ENCODE measurements at regions not wholly inside any gene's neighbourhood (a gene's known extent, or its start where the extent isn't known, plus 50 kb on each side); places are given as distances from the start of the nearest gene placed in this dataset.

DNA sequence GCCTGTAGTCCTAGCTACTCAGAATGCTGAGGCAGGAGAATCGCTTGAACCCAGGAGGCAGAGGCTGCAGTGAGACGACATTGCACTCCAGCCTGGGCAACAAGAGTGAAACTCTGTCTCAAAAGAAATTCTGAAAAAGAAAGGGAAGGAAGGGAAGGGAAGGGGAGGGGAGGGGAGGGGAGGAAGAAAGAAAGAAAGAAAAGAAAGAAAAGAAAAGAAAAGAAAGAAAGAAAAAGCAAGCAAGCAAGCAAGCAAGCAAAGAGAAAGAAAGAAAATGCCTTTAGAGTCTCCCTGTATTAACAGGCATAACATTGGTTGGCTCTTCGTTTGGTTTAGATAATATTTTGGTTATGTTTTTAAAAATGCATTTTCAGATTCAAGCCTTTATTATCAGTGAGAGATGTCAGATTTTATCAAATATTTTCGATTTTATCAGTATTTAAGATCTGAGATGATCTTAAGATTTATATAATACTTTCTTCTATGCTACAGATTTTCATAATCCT, 281.1 kb downstream of the NPIPA8 start:
- no peak for DNase-seq (ENCODE audit: low spot score)

- no peak for DNase-seq (ENCODE audit: low spot score)
Measured at GRCh38 chr16:18050777-18051176, 285.8 kb downstream of the NPIPA8 start.

DNA sequence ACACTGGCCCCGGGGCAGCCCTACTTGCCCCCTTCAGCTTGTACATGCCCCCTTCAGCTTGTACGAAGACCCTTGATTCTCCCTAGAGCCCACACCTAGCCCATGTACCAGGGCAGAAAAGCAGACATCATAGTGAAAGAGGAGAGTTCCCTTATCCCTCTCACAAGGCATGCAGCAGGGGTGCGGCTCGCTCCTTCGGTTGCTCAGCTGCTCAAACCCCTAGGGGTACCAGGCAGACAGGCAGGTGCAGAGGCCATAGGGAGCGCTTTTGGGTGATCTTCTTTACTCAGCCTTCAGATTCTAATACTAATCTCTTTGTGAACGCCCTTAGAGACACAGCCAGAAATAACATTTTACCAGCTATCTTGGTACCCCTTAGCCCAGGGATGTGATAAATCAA, 286.3 kb downstream of the NPIPA8 start:
- no peak for DNase-seq (ENCODE audit: low spot score)

- no peak for DNase-seq (ENCODE audit: low spot score)
Measured at GRCh38 chr16:18049547-18050133, 286.9 kb downstream of the NPIPA8 start.

DNA sequence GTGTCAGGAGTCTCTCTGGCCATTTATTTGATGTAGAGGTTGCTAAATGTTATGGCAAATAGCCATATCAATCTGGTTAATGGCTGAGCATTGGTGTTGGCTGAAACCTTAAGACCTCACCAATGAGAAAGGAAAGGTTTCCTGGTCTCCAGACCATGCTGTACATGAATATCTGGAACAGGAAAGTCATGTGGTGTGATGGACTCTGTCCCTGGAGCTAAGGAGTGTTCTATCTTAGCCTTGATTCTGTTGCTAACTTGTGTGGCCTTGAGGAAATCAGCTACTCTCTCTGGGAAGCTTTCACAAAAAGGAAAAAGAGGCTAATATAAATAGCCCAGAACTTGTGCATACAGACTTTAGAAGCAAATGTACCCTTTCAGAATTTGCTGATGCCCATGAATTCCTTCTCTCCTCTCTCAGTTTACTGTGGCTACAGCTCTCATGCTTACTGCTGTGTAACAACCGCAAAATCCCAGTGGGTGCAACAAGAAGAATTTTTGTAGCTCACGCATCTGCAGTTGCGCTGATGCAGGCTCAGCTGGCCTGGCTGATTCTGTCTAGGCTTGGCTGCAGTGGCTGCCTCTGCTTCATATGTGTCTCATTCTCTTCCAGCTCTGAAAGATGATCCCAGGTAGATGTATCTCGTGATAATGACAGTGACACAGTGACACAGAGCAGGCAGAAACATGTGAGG, 287.5 kb downstream of the NPIPA8 start:
- DNase-seq (ENCODE audit: low spot score) = no peak

GRCh38 chr16:18047761-18048160, 288.8 kb downstream of the NPIPA8 start:
- no peak for DNase-seq (ENCODE audit: low spot score)

GRCh38 chr16:18045356-18045755, 291.2 kb downstream of the NPIPA8 start:
- DNase-seq (ENCODE audit: low spot score) = no peak

GRCh38 chr16:18041864-18042834, 294.4 kb downstream of the NPIPA8 start:
- no peak for DNase-seq (ENCODE audit: low spot score)

GRCh38 chr16:18039931-18040330, 296.6 kb downstream of the NPIPA8 start:
- no peak for DNase-seq (ENCODE audit: low spot score)

DNA sequence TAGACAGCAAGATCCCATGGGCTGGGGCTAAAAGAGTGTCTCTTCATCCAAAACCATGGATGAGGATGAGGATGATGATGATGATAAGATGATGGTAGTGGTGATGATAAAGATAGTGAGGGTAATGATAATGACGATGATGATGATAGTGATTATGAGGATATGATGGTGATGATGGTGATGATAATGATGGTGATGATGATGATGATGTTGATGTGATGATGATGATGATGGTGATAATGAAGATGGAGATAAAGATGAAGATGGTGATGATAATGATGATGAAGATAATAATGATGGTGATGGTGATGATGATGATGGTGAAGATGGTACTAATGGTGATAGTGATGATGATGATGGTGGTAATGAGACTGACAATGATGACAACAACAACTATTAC, 299.5 kb downstream of the NPIPA8 start:
- DNase-seq (ENCODE audit: low spot score) = no peak

DNA sequence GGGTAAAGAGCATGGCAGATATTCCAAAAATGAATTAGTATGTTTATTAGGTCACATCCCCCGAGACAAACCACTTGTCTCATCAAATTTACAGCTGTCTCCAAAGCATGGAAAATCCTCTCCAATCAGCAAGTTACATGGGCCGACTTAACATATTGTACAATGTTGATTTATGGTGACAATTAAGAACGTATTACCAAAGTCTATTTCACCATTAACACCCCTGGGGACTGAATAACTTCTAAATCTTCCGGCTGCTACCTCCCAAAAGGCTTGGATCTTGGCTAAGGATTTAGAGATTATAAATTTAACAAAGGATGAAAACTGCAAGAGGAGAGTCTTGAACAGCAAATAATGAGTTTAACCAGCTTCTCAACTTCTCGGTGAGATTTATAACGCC, 311.9 kb downstream of the NPIPA8 start:
- no peak for DNase-seq (ENCODE audit: low spot score)

DNA sequence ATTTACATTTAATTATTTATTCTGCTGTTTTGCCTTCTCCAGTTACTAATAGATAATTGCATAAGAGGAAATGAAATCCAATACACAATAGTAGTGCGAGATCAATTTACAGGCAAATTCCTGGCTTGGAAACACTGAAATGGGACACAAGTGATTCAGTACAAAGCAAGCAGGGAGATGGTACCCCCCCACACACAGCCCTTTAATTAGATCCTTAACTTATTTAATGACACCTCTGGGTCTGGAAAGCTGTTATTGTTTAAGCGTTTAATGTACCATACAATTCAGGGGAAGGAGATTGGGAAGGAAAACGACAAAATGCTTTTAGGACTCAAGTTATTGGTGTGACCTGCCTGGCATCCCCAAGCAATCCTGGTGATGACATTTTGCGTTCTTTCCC, 318.2 kb downstream of the NPIPA8 start:
- no peak for DNase-seq (ENCODE audit: low spot score)

GRCh38 chr16:18013863-18014262, 322.7 kb downstream of the NPIPA8 start:
- DNase-seq (ENCODE audit: low spot score) = no peak

GRCh38 chr16:18008356-18008755, 328.2 kb downstream of the NPIPA8 start:
- no peak for DNase-seq (ENCODE audit: low spot score)

DNA sequence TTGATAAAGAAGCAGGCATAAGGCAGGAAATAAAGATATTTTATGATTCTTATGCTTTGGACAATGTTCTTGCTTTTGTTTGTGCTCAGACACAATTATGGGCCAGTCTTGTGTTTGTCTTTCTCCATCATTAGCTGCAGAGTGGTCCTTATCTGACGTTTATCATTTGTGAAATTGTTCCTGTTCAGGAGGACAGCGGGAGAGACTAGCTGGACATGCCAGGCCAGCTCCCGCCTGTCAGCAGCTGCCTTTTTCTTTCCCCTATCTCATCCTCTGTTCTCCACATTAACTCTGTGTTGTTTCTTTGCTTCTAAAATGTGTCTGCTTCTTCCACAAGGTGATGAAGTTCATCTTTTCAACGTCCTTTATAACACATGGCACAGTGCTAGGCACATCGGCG, 333.5 kb downstream of the NPIPA8 start:
- DNase-seq (ENCODE audit: low spot score) = no peak

DNA sequence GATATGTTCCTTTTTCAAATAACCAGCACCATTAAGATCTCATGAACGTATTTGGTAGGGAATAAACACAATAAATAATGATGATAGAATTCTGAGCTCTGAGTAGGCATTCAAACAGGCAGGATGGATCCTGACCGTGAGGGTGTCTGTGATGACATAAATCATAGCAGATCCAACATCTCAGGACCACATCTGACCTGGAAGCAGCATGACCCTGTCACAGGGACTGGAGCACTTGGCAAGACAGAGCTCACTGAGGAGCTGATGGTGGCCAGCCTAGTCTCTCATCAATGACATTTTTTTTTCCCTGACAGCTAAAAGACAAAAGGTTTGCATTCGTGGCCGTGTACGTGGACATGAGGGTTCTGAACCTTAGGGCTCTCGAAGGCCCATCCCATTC, 337.5 kb downstream of the NPIPA8 start:
- DNase-seq (ENCODE audit: low spot score) = no peak

- DNase-seq (ENCODE audit: low spot score) = no peak
Measured at GRCh38 chr16:17998550-17998949, 338.0 kb downstream of the NPIPA8 start.

DNA sequence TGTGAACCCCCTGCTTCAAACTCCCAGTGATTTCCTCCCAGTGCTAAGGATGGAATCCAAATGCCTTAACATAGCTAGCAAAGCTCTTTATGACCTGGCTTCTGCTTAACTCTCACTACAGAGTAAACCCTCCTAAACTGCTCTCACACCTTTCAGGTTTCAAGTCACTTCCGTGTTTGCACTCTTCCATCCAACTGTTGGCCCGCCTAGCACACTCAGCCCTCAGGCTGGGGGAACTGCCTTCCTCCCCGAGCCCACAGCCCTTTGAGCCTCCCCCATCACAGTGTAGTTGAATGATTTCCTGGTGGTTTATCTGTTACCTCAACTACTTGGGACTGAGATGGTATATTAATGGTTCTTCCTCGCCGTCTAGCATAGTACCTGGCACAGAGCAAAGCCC, 342.5 kb downstream of the NPIPA8 start:
- DNase-seq (ENCODE audit: low spot score) = no peak

DNA sequence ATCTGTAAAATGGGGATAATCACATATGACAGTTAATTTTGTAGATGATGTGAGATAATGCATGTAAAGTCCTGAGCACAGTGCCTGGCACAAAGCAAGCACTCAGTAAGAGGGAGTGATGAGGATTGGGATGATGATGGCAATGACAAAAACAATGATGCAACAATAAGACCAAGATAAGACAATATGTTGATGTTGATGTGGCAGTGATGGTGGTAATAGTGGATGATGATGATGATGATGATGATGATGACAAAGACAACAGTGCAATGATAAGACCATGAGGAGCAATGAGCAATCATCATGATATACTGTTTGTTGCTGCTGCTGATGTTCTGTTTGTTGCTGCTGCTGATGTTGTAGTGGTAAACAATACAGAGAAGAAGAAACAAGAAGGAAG, 344.1 kb downstream of the NPIPA8 start:
- DNase-seq (ENCODE audit: low spot score) = no peak

GRCh38 chr16:17989255-17989654, 347.3 kb downstream of the NPIPA8 start:
- DNase-seq (ENCODE audit: low spot score) = no peak

DNA sequence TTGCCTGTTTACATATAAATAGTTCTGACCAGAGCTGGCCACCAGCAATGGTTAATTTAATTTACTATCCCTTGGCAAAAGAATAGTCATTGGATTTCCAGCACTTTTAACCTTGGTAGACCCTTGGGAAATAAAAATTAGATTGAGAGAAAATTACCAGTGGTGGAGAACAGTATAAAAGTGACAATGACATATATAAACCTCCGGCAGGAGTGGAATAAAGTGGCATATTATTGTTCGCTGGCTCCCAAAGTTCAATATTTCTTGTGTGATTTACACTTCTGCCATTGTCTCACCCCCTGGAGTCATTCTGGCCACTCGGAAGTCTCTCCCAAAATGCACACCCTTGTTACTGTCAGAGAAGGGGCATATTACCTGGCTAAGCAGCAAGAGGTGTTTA, 347.7 kb downstream of the NPIPA8 start:
- DNase-seq (ENCODE audit: low spot score) = no peak

DNA sequence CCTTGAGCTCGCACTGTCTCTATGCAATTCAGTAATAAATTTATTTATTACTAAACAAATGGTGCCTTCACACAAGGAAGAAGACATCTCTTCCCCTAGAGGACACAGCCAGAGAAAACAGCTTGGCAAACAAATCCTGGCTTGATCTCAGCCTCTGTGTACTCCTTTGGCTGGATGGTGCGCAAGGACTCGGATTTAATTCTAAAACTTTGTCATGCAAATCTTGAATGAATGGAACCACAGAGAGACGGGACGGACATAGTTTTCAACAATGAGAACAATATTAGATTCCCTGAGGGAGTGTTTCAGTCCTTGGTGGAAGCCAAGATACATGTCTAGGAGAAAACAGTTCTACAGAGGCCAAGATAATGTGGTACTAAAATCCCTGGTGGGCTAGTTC, 349.5 kb downstream of the NPIPA8 start:
- no peak for DNase-seq (ENCODE audit: low spot score)

DNA sequence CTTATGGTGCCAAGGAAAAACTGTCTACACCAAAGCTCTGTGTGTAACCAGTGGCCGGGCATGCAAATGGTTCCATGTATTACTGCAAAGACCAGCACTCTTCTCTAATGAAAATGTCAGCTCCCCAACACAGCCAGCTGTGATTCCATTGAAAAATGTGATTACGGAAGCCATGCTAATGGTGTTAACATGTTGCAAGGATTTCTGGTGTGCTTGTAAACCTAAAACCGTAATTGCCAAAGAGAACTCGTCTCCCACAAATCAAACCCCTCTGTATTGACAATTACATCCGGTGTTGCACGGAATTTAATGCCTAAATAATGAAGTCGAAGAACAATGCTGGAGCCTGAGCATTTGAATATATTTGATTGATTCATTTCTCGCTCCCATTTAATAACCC, 351.7 kb downstream of the NPIPA8 start:
- DNase-seq (ENCODE audit: low spot score) = no peak

Data from kidney capillary endothelial cell (primary cell).